ENCODE measurements at regions not wholly inside any gene's neighbourhood (a gene's known extent, or its start where the extent isn't known, plus 50 kb on each side); places are given as distances from the start of the nearest gene placed in this dataset.

GRCh38 chr13:90403330-90404082, 944.0 kb upstream of the MIR17HG start:
- TF ChIP-seq CTCF (IDR thresholded peaks at IDR 0.05 in 2 of 3, conservative IDR thresholded peaks at IDR 0.05 in 1 of 3; ENCODE audit: insufficient read depth in 2 of 3, low read depth in 1 of 3, low read length in 3 of 3), result no peak
- no peak for TF ChIP-seq CREB1 (IDR thresholded peaks at IDR 0.05)
- TF ChIP-seq CREB1 (CRISPR knock-in tag; IDR thresholded peaks at IDR 0.05), result no peak
- no peak for TF ChIP-seq USF1 (CRISPR knock-in tag; IDR thresholded peaks at IDR 0.05)
- TF ChIP-seq MAX (CRISPR knock-in tag; IDR thresholded peaks at IDR 0.05), result no peak
- no peak for TF ChIP-seq POLR3G (IDR thresholded peaks at IDR 0.05; ENCODE audit: extremely low read depth, insufficient read length, insufficient replicate concordance)
- no peak for TF ChIP-seq ZFX (CRISPR knock-in tag; IDR thresholded peaks at IDR 0.05)
- no peak for TF ChIP-seq ETV1 (tag; conservative IDR thresholded peaks at IDR 0.05; ENCODE audit: low read depth)
- no peak for TF ChIP-seq EZH2 (IDR thresholded peaks at IDR 0.05; ENCODE audit: borderline replicate concordance, low read depth, low read length)
- TF ChIP-seq HDAC1 (IDR thresholded peaks at IDR 0.05), result no peak
- TF ChIP-seq NR3C1 (CRISPR knock-in tag; IDR thresholded peaks at IDR 0.05), result no peak
- no peak for TF ChIP-seq ZNF354B (CRISPR knock-in tag; IDR thresholded peaks at IDR 0.05)

Measured in K562 (cell line).